ENCODE measurements at regions not wholly inside any gene's neighbourhood (a gene's known extent, or its start where the extent isn't known, plus 50 kb on each side); places are given as distances from the start of the nearest gene placed in this dataset.

- H2BK120ac ChIP-seq (ENCODE audit: low read depth, low read length, poor library complexity, severe bottlenecking) = no peak overlapping the region
- no peak overlapping the region for H4K8ac ChIP-seq (replicated peaks; ENCODE audit: insufficient read length, low read depth, low read length)
- no peak overlapping the region for H4K5ac ChIP-seq (ENCODE audit: insufficient read length, low read depth, low read length)
- H3K79me1 ChIP-seq (ENCODE audit: insufficient read depth, low read depth, low read length, poor library complexity, severe bottlenecking) = no peaks in the 10 kb centered on the region
- DNase-seq = peak; percentile 14
- TF ChIP-seq CTCF (conservative IDR thresholded peaks at IDR 0.05) = no peak
- H3K9me3 ChIP-seq (ENCODE audit: control insufficient read depth, low read depth, low read length) = no peaks in the 10 kb centered on the region
- Mint-ChIP-seq H3K4me1 (peaks cover 0 to 5% of the 10 kb centered on the region in 2 experiments; a peak in 2 of 4 replicates), H3K27me3 (ENCODE audit: low read depth) (peaks cover 4% of the 10 kb centered on the region; the same call in 1 of the 2 replicates), H3K27ac (no peak overlapping the region), H3K9me3 (peaks cover 0 to 2% of the 10 kb centered on the region in 2 experiments; a peak in 3 of 5 replicates), H3K36me3 (ENCODE audit: insufficient read depth in 1 of 3, low read depth in 3 of 3) (peaks cover 0 to 8% (median 3%) of the 10 kb centered on the region in 3 experiments; a peak in 4 of 7 replicates), H3K4me3 (no peak overlapping the region)
- no peak overlapping the region for H2AFZ ChIP-seq (ENCODE audit: low read length)
- no peak overlapping the region for H2BK15ac ChIP-seq (ENCODE audit: low read depth, low read length)
- no peaks in the 10 kb centered on the region for H3K4me1 ChIP-seq (ENCODE audit: insufficient read depth, low read length)
- H3K23me2 ChIP-seq (ENCODE audit: insufficient read length, low read depth, low read length, poor library complexity, severe bottlenecking) = no peaks in the 10 kb centered on the region
- no peak overlapping the region for H2BK5ac ChIP-seq (ENCODE audit: insufficient read length, low read length)
- H4K91ac ChIP-seq (ENCODE audit: insufficient read length, low read depth, low read length) = no peak overlapping the region
- no peaks in the 10 kb centered on the region for H3K79me2 ChIP-seq (ENCODE audit: insufficient read depth, low read length)
- no CpG with 5 or more reads among the region's 6 CpGs for WGBS (ENCODE audit: extremely low coverage, insufficient read length, low lambda C conversion rate)
- H2BK12ac ChIP-seq (ENCODE audit: insufficient read length, low read depth, low read length) = no peak overlapping the region
- H3K56ac ChIP-seq (ENCODE audit: insufficient read length, low read depth, low read length) = no peak overlapping the region
- no peak overlapping the region for H3K23ac ChIP-seq (ENCODE audit: insufficient read length, low read depth, low read length)
- no peak overlapping the region for H2BK20ac ChIP-seq (ENCODE audit: low read depth, low read length, poor library complexity, severe bottlenecking)
- no peak overlapping the region for H3K27ac ChIP-seq (ENCODE audit: insufficient read length, low read depth, low read length)
- H3K4me2 ChIP-seq (ENCODE audit: insufficient read depth, insufficient read length, low read length) = no peak overlapping the region
- no peaks in the 10 kb centered on the region for H4K20me1 ChIP-seq (ENCODE audit: control insufficient read depth, insufficient read depth, insufficient read length)
- H3K4ac ChIP-seq (ENCODE audit: low read depth, low read length) = no peak overlapping the region
- H3K27me3 ChIP-seq (ENCODE audit: insufficient read depth, low read length) = no peaks in the 10 kb centered on the region
- no peak overlapping the region for H3K18ac ChIP-seq (ENCODE audit: insufficient read length, low read depth, low read length)
- no peak overlapping the region for H3K14ac ChIP-seq (ENCODE audit: insufficient read depth, low read length)
- H3K9ac ChIP-seq (ENCODE audit: extremely low read depth, insufficient read length, low read length) = no peak overlapping the region
- H3T11ph ChIP-seq (ENCODE audit: low read length) = no peak overlapping the region
- H2AK5ac ChIP-seq (ENCODE audit: insufficient read length, low read length) = no peak overlapping the region
Measured at GRCh38 chr6:44682280-44682679, 294.8 kb downstream of the CDC5L start.

Measured in H9 (cell line).